ENCODE measurements at regions not wholly inside any gene's neighbourhood (a gene's known extent, or its start where the extent isn't known, plus 50 kb on each side); places are given as distances from the start of the nearest gene placed in this dataset.

DNA sequence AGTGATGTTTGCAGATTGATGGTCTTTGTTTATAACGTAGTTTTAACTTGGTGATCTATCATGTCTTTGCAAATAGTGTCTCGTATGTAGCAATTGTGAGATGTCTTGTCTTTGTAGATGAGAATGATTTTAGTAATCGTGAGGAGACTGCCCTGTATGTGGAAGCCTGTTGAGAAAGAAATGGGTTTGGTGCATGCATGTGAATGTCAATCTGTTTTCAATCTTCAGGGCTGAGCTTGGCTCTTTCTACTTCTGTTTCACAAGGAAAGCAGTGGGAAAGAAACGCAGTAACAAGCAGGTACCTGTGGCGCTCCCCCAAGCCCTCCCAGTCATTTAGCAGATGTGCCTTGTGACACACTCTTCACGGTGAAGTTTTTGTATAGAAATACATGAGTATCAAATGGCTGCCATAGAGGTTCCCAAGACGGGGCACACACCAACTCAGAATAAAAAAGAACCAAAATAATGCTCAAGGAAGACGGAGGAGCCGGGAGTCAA, 342.8 kb upstream of the DDHD1 start:
- no peak for DNase-seq
- H3K9me3 ChIP-seq = no peaks in the 10 kb centered on the region
- no peak overlapping the region for H3K27ac ChIP-seq
- no peak for TF ChIP-seq POLR2A (IDR thresholded peaks at IDR 0.05)
- TF ChIP-seq, protein P1, sequence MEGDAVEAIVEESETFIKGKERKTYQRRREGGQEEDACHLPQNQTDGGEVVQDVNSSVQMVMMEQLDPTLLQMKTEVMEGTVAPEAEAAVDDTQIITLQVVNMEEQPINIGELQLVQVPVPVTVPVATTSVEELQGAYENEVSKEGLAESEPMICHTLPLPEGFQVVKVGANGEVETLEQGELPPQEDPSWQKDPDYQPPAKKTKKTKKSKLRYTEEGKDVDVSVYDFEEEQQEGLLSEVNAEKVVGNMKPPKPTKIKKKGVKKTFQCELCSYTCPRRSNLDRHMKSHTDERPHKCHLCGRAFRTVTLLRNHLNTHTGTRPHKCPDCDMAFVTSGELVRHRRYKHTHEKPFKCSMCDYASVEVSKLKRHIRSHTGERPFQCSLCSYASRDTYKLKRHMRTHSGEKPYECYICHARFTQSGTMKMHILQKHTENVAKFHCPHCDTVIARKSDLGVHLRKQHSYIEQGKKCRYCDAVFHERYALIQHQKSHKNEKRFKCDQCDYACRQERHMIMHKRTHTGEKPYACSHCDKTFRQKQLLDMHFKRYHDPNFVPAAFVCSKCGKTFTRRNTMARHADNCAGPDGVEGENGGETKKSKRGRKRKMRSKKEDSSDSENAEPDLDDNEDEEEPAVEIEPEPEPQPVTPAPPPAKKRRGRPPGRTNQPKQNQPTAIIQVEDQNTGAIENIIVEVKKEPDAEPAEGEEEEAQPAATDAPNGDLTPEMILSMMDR (IDR thresholded peaks at IDR 0.05) = no peak
- H3K4me3 ChIP-seq = no peak overlapping the region
- H3K36me3 ChIP-seq (ENCODE audit: low read depth, missing control alignments) = no peaks in the 10 kb centered on the region
- no peaks in the 10 kb centered on the region for H3K4me1 ChIP-seq
- intact Hi-C loops (cut with DNase I; ENCODE audit: low total_unique reads) = no loop called here
- WGBS, 2 donors = 91 to 94% methylated on average over 9 of the region's 9 CpGs
- H3K27me3 ChIP-seq = no peaks in the 10 kb centered on the region

DNA sequence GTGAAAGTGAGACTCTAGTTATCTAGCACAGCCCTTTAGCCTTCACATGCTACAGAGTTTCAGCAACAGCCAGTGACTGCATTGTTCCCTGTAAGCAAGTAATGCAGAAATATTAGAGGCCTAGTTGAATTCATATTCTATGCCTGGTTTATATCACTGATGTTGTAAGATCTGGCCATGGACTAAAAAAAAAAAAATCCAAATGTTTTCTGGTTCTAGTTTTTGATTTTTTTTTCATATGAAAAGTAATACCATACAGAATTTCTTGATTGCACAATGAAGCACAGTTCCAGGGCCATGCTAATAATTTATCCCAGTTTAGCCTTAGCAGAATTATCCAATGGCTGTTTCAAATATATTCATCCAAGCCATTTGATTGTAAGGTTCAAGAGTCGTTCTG, 341.5 kb upstream of the DDHD1 start:
- Histone ChIP-seq H3K27me3 (no peaks in the 10 kb centered on the region), H3K4me3 (no peak overlapping the region), H3K9me3 (no peaks in the 10 kb centered on the region), H3K27ac (no peak overlapping the region), H3K4me1 (no peaks in the 10 kb centered on the region), H3K36me3 (ENCODE audit: low read depth, missing control alignments) (no peaks in the 10 kb centered on the region)
- no peak for DNase-seq
- TF ChIP-seq, protein P1 (IDR thresholded peaks at IDR 0.05) = no peak
- TF ChIP-seq POLR2A (IDR thresholded peaks at IDR 0.05) = no peak
- 71 to 76% methylated on average over 1 of the region's 1 CpG for WGBS, 2 donors
- intact Hi-C loops (cut with DNase I; ENCODE audit: low total_unique reads) = no loop called here

DNA sequence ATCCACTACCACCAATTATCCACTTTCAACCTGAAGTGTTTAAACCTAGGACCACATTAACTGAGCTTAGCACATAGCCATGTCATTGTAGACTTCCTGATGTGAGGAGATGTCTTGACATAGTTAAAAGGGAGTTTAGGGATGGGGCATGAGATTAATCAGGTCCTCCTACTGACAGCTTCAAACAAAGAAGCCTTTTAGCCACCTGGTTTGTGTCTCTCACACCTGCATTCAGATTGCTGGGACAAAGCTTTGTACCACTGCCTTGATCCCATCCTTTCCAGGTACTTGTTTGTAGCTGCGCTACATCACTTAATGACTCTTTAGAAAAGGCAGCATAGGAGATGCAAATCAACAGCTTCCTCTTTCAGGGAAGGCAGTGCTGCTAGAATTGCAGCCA, 340.7 kb upstream of the DDHD1 start:
- no peak for TF ChIP-seq POLR2A (IDR thresholded peaks at IDR 0.05)
- TF ChIP-seq, protein P1 (IDR thresholded peaks at IDR 0.05) = no peak
- 80 to 100% methylated on average over 1 of the region's 1 CpG for WGBS, 2 donors
- no peaks in the 10 kb centered on the region for H3K27me3 ChIP-seq
- H3K4me3 ChIP-seq = no peak overlapping the region
- intact Hi-C loops (cut with DNase I; ENCODE audit: low total_unique reads) = no loop called here
- H3K27ac ChIP-seq = no peak overlapping the region
- no peaks in the 10 kb centered on the region for H3K36me3 ChIP-seq (ENCODE audit: low read depth, missing control alignments)
- H3K4me1 ChIP-seq = no peaks in the 10 kb centered on the region
- no peaks in the 10 kb centered on the region for H3K9me3 ChIP-seq
- no peak for DNase-seq

DNA sequence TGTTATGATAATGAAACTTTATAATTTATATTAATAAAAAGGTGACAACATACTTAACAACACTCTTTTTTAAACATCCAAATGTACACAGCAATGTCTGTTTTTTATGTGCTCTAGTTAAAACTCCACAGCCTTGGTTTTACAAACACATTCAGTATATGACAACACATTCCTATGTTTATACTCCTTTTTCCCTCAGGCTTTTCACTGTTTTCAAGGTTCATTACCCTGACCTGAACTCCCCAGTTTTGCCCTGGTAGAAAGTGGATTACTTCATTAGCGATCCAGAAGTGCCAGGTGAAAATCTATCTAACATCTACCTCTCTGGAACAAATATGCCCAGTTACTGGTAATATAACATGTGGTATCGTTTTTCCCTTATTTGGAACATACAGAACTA, 340.2 kb upstream of the DDHD1 start:
- intact Hi-C loops (cut with DNase I; ENCODE audit: low total_unique reads) = no loop called here
- WGBS, 2 donors = 79 to 81% methylated on average over 2 of the region's 2 CpGs
- H3K4me3 ChIP-seq = no peak overlapping the region
- no peak for DNase-seq
- H3K36me3 ChIP-seq (ENCODE audit: low read depth, missing control alignments) = no peaks in the 10 kb centered on the region
- no peaks in the 10 kb centered on the region for H3K9me3 ChIP-seq
- H3K27ac ChIP-seq = no peak overlapping the region
- no peaks in the 10 kb centered on the region for H3K4me1 ChIP-seq
- H3K27me3 ChIP-seq = no peaks in the 10 kb centered on the region
- TF ChIP-seq, protein P1 (IDR thresholded peaks at IDR 0.05) = no peak

DNA sequence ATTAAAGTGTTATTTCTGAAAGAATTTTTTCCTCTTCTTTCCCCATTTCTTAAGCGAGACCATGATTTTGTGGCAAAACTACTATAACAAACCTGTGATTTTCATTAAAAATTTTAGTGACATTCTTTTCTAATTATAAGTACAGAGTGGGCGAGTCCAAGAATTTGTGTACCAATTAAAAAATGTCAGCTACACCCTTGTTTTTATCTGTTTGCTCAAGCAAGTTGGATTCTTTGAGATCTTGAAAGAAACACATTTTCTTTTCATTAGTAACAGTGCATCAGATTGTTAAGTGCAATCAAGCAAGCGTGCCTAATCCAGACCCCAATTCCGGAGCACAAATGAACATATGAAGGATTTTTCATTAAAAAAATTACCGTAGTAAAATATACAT, 338.8 kb upstream of the DDHD1 start:
- no peaks in the 10 kb centered on the region for H3K36me3 ChIP-seq (ENCODE audit: low read depth, missing control alignments)
- no peaks in the 10 kb centered on the region for H3K4me1 ChIP-seq
- DNase-seq = no peak
- TF ChIP-seq, protein P1 (IDR thresholded peaks at IDR 0.05) = no peak
- TF ChIP-seq POLR2A (IDR thresholded peaks at IDR 0.05) = no peak
- H3K27me3 ChIP-seq = no peaks in the 10 kb centered on the region
- H3K4me3 ChIP-seq = no peak overlapping the region
- H3K27ac ChIP-seq = no peak overlapping the region
- 75 to 83% methylated on average over 5 of the region's 5 CpGs for WGBS, 2 donors
- H3K9me3 ChIP-seq = no peaks in the 10 kb centered on the region
- intact Hi-C loops (cut with DNase I; ENCODE audit: low total_unique reads) = no loop called here

Data from testis (tissue), 2 donors.